DMS153 treated with DMSO at 0.1 percent for 48 hours (cell line): ENCODE measurements at regions not wholly inside any gene's neighbourhood (a gene's known extent, or its start where the extent isn't known, plus 50 kb on each side); places are given as distances from the start of the nearest gene placed in this dataset.

Experiments
- DNase-seq: peaks from one replicate; lab custom pipeline; 2025; ENCODE audit not compliant: unreplicated experiment; lab: John Stamatoyannopoulos, UW

- DNase-seq, result no peak
Observed at GRCh38 chr2:41626936-41627335, 420.9 kb upstream of the PKDCC start.

- DNase-seq, result no peak
Observed at GRCh38 chr2:41634686-41635085, 413.1 kb upstream of the PKDCC start.

- DNase-seq, result no peak
Observed at GRCh38 chr2:41644936-41645335, 402.9 kb upstream of the PKDCC start.

- DNase-seq, result no peak
Observed at GRCh38 chr2:41647468-41648050, 400.3 kb upstream of the PKDCC start.

- DNase-seq, result no peak
Observed at GRCh38 chr2:41657226-41657625, 390.6 kb upstream of the PKDCC start.

DNA sequence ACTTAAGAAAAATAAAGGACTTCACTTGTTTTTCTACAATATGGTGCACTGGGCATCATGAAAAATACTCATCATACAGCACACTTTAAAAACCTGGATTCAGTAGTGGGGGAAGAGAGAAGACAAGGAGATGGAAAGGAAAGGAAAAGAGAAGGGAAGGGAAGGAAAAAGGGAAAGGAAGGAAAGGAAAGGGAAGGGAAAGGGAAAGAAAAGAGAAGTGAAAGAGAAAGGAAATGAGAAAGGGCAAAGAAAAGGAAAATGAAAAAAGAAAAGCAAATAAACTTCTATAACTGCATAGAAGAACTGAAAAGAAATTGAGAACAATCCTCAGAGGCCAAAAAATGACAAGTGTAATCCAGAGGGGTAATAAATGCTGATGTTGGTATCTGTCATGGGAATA, 388.1 kb upstream of the PKDCC start:
- no peak for DNase-seq

GRCh38 chr2:41662461-41662860, 385.4 kb upstream of the PKDCC start:
- DNase-seq, result no peak

DNA sequence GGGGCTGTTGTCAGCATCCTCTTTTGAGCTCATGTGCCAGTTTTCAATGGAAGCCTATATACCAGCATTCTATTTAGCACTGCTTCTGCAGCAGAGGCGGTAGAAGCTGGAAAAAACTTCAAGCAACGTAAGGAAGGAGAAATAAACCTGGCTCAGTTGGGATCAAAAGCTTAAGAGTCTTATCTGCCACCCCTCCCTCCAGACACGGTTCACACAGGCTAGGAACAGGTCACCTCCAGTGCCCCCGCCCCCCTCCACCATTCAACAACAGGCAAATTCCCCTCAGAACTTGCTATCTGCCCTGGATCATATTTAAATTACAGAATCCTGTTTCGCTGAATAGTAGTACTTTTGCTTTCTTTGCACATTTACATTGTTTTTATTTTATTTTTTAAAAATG, 384.8 kb upstream of the PKDCC start:
- DNase-seq, result no peak

DNA sequence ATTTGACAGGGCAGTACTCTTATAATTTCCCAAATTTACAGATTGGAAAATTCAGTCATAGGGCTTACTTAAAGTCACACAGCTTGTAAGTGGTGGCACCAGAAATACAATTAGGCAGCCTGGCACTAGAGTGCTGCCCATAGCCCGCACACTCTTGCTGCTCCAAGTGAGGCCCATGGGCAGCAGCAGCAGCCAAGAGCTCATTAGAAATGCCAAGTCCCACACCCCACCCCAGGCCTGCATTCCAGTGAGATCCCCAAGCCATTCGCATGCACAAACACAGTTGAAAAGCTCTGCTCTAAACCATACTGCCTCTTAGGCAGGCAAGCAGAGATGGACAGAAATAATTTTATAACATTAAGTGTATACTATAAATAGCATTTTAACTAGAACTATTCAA, 379.3 kb upstream of the PKDCC start:
- DNase-seq, result no peak

DNA sequence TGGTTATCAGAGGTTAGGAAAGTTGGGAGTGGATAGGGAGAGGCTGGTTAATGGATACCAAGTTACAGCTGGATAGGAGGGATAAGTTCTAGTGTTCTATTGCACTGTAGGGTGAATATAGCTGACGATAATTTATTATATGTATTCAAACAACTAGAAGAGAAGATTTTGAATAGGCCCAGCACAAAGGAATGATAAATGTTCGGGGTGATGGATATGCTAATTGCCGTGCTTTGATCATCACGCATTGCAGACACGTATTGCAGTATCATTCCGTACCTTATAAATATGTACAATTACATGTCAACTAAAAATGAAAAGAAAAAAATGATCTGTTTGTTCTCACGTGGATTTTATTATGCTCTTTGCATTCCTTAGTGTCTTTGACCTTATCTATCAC, 369.2 kb upstream of the PKDCC start:
- no peak for DNase-seq

DNA sequence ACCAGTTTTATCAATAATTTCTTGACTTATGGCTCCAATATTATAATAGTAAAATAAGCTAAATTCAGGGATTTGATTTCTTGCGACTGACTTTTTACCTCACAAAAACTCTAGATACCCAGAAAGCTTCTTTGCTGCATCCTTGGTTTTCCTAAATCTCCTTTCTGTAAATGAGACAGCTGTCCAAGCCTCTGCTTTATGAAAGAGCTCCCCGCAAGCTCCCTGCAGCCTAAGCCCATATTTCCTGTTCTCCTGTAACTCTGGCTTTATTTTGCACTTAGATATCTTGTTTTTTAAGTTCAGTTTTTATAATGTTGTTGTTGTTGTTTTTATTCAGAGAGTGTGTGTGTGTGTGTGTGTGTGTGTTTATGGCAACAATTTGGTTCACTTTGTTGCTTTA, 361.7 kb upstream of the PKDCC start:
- DNase-seq, result no peak

- no peak for DNase-seq
Observed at GRCh38 chr2:41691561-41691960, 356.3 kb upstream of the PKDCC start.

DNA sequence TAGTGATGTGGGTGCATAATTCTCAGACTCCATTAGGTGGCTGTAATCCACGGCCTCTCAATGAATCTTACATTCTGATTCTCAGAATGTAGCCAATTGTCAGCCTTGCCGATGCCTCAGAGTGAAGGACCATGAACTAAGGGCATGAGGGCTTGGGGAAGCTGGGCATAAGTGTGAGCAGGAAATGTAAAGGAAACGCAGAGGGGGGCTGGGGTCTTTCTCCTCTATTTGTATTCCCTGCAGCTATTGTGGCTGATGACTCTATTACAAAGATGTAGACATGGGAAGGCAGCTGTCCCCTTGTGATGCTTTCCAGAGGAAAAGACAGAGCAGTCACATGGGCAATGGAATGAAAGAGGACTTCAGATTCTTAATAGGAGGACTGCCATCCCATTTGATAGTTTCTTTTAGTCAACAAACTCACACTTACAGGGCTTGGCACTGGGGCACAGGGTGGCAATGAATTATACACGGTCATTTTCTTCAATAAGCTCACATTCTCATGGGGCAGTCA, 353.2 kb upstream of the PKDCC start:
- no peak for DNase-seq

DNA sequence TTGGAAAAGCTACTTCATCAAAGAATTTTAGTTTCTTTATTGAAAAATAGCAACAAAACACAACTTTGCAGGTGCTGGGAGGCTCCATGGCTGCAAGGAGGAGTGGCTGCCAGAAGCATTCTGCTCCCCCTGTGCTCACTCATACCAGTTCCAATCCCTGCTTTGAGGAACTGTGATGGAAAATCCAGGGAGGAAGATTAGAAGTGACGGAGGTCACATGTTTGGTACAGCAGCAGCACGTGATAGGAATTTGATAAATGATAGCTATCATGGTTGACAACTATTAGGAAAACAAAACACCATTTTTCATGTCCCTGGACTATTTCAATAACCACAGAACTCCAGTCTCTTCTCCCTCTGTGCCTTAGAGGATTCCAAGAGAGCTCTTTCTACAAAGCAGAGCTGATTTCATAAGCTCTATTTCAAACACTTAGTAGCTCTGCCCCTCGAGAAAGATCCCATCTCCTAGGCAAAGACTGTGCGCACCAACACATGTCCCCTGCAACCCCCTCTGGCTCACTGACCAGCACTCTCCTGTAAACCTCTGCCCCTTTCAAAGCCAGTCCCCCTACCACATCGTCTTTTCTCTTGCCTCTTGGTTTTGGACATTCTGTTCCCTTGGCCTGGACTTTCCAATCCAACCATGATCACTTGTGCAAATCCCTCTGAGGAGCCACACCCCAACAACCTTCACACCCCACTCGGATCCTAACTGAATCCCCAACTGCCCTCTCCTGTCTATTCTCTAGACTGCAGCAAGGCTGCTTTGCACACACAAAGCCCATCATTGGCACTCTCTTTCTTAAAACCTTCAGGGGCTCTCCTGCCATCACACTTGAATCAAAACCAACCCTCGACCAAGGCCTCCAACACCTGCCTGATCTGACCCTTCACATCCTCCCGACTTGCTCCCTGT, 352.4 kb upstream of the PKDCC start:
- DNase-seq, result no peak

DNA sequence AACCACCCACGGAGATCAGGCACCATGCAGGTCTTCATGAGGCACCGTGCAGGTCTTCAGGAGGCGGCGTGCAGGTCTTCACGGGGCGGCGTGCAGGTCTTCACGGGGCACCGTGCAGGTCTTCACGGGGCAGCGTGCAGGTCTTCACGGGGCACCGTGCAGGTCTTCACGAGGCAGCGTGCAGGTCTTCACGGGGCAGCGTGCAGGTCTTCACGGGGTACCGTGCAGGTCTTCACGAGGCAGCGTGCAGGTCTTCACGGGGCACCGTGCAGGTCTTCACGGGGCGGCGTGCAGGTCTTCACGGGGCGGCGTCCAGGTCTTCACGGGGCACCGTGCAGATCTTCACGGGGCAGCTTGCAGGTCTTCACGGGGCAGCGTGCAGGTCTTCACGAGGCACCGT, 350.4 kb upstream of the PKDCC start:
- DNase-seq, result no peak

- DNase-seq, result no peak
Observed at GRCh38 chr2:41698678-41699422, 349.0 kb upstream of the PKDCC start.

- DNase-seq, result no peak
Observed at GRCh38 chr2:41701231-41701630, 346.6 kb upstream of the PKDCC start.

GRCh38 chr2:41703123-41703522, 344.7 kb upstream of the PKDCC start:
- DNase-seq, result no peak

GRCh38 chr2:41705634-41706033, 342.2 kb upstream of the PKDCC start:
- DNase-seq, result no peak

DNA sequence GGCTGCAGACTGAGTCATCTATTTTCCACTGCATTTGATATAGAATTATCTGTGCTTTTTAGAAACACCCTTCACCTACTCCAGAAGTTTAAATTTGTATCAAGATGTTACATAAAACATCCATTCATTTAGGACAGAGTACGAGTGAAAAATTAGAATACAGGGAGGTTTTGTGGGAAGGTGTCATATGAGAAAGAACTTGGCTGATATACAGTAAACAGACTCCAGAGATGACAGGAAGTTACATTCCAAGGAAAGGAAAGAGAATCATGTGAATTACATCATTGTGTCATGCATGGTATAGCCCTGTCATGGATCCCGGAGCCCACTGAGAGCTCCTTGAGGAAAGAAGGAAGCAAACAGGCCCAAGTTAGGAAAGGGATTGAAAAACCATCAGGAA, 341.5 kb upstream of the PKDCC start:
- no peak for DNase-seq

DNA sequence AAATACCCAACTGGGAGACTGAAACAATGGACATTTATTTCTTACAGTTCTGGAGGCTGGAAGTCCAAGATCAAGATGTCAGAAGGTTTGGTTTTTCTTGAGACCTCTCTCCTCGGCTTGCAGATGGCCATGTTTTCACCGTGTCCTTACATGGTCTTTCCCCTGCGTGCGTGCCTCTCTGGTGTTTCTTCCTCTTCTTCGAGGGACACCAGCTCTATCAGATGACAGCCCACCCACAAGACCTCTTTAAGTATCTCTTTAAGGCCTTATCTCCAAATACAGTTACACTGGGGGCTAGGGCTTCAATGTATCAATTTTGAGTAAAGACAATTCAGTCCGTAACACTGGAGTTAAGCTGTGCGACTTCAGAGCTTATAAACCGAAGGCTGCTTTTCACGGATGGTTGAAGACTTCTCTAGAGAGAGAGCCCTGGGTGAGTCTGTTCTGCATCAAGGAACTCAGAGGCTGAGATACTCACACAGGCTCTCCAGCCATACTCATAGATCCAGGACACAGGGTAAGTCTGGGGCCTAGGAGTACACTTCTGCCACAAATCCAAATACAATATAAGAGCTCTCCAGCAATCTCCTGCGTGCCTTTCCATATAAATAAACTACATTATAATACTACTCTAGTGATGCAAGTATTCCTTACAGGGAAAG, 339.9 kb upstream of the PKDCC start:
- DNase-seq, result no peak
